H9 (cell line): ENCODE measurements at regions not wholly inside any gene's neighbourhood (a gene's known extent, or its start where the extent isn't known, plus 50 kb on each side); places are given as distances from the start of the nearest gene placed in this dataset.

ENCODE experiments used
- DNase-seq: peaks from one replicate; pipeline ENCODE4 v3.0.0-alpha.2; 2017
- H2AFZ ChIP-seq: one replicate; pipeline ENCODE4 v1.6.1; 2013; ENCODE audit warnings: mild to moderate bottlenecking, low read length, control low read depth, moderate library complexity
- H2AK5ac ChIP-seq: 2 replicates; pipeline ENCODE4 v1.6.1; 2013; ENCODE audit warnings: low read length, control low read depth, mixed read lengths; ENCODE audit not compliant: insufficient read length
- H2BK120ac ChIP-seq: one replicate; pipeline ENCODE4 v1.6.1; 2013; ENCODE audit warnings: low read depth, mild to moderate bottlenecking, low read length, control low read depth, inconsistent platforms; ENCODE audit not compliant: poor library complexity, severe bottlenecking
- H2BK12ac ChIP-seq: 2 replicates; pipeline ENCODE4 v1.6.1; 2013; ENCODE audit warnings: low read length, control low read depth, mixed read lengths, low read depth; ENCODE audit not compliant: insufficient read length
- H2BK15ac ChIP-seq: 2 replicates; pipeline ENCODE4 v1.6.1; 2013; ENCODE audit warnings: low read depth, low read length, control low read depth
- H2BK20ac ChIP-seq: one replicate; pipeline ENCODE4 v1.6.1; 2013; ENCODE audit warnings: low read depth, mild to moderate bottlenecking, low read length, control low read depth, inconsistent platforms; ENCODE audit not compliant: poor library complexity, severe bottlenecking
- H2BK5ac ChIP-seq: 2 replicates; pipeline ENCODE4 v1.6.1; 2013; ENCODE audit warnings: low read length, control low read depth, mixed read lengths; ENCODE audit not compliant: insufficient read length
- H3K14ac ChIP-seq: 2 replicates; pipeline ENCODE4 v1.6.1; 2013; ENCODE audit warnings: low read length, control low read depth; ENCODE audit not compliant: insufficient read depth
- H3K18ac ChIP-seq: 2 replicates; pipeline ENCODE4 v1.6.1; 2013; ENCODE audit warnings: low read depth, mild to moderate bottlenecking, mixed read lengths, low read length, control low read depth; ENCODE audit not compliant: insufficient read length
- H3K23ac ChIP-seq: 2 replicates; pipeline ENCODE4 v1.6.1; 2013; ENCODE audit warnings: low read length, control low read depth, mixed read lengths, low read depth; ENCODE audit not compliant: insufficient read length
- H3K23me2 ChIP-seq: 2 replicates; pipeline ENCODE4 v1.6.1; 2013; ENCODE audit warnings: low read depth, mild to moderate bottlenecking, mixed read lengths, low read length, control low read depth; ENCODE audit not compliant: insufficient read length, poor library complexity, severe bottlenecking
- H3K27ac ChIP-seq: 2 replicates; pipeline ENCODE4 v1.5.1; 2013; ENCODE audit warnings: low read length, control low read depth, mixed read lengths, low read depth; ENCODE audit not compliant: insufficient read length
- H3K27me3 ChIP-seq: 2 replicates; pipeline ENCODE4 v1.6.1; 2013; ENCODE audit warnings: low read length, control low read depth, inconsistent platforms; ENCODE audit not compliant: insufficient read depth
- H3K4ac ChIP-seq: 2 replicates; pipeline ENCODE4 v1.6.1; 2013; ENCODE audit warnings: low read depth, mild to moderate bottlenecking, control low read depth, inconsistent platforms, low read length, moderate library complexity
- H3K4me1 ChIP-seq: 2 replicates; pipeline ENCODE4 v1.6.1; 2013; ENCODE audit warnings: low read length, control low read depth, inconsistent platforms; ENCODE audit not compliant: insufficient read depth
- H3K4me2 ChIP-seq: 2 replicates; pipeline ENCODE4 v1.6.1; 2013; ENCODE audit warnings: low read length, control low read depth, mixed read lengths; ENCODE audit not compliant: insufficient read length, insufficient read depth
- H3K56ac ChIP-seq: 2 replicates; pipeline ENCODE4 v1.6.1; 2013; ENCODE audit warnings: low read depth, mild to moderate bottlenecking, mixed read lengths, low read length, control low read depth; ENCODE audit not compliant: insufficient read length
- H3K79me1 ChIP-seq: 2 replicates; pipeline ENCODE4 v1.6.1; 2013; ENCODE audit warnings: low read depth, mild to moderate bottlenecking, moderate library complexity, low read length, control low read depth, inconsistent platforms; ENCODE audit not compliant: insufficient read depth, poor library complexity, severe bottlenecking
- H3K79me2 ChIP-seq: 2 replicates; pipeline ENCODE4 v1.6.1; 2013; ENCODE audit warnings: low read length, control low read depth, inconsistent platforms; ENCODE audit not compliant: insufficient read depth
- H3K9ac ChIP-seq: 2 replicates; pipeline ENCODE4 v1.6.1; 2013; ENCODE audit warnings: low read length, control low read depth, mixed read lengths; ENCODE audit not compliant: insufficient read length; ENCODE audit errors: extremely low read depth
- H3K9me3 ChIP-seq: one replicate; pipeline ENCODE4 v1.6.1; 2013; ENCODE audit warnings: low read depth, low read length, inconsistent platforms; ENCODE audit not compliant: control insufficient read depth
- H3T11ph ChIP-seq: one replicate; pipeline ENCODE4 v1.6.1; 2013; ENCODE audit warnings: mild to moderate bottlenecking, low read length, control low read depth, inconsistent platforms
- H4K20me1 ChIP-seq: one replicate; pipeline ENCODE4 v1.6.1; 2013; ENCODE audit not compliant: control insufficient read depth, insufficient read length, insufficient read depth
- H4K5ac ChIP-seq: 2 replicates; pipeline ENCODE4 v1.6.1; 2013; ENCODE audit warnings: low read depth, mild to moderate bottlenecking, mixed read lengths, low read length, control low read depth; ENCODE audit not compliant: insufficient read length
- H4K8ac ChIP-seq: replicated peaks from 2 replicates; pipeline ENCODE4 v1.6.1; 2013; ENCODE audit warnings: low read length, control low read depth, mixed read lengths, low read depth; ENCODE audit not compliant: insufficient read length
- H4K91ac ChIP-seq: 2 replicates; pipeline ENCODE4 v1.6.1; 2013; ENCODE audit warnings: low read depth, mild to moderate bottlenecking, moderate library complexity, mixed read lengths, low read length, control low read depth; ENCODE audit not compliant: insufficient read length
- H3K27ac Mint-ChIP-seq, 3 experiments: 2 replicates in 2 of 3; 3 replicates in 1 of 3; pipeline ENCODE4 v1.8.0; 2020 to 2021; ENCODE audit warnings: mixed read lengths in 3 of 3, mild to moderate bottlenecking in 1 of 3, moderate library complexity in 1 of 3
- H3K27me3 Mint-ChIP-seq: 2 replicates; pipeline ENCODE4 v1.8.0; 2021; ENCODE audit warnings: low read depth, mild to moderate bottlenecking, moderate library complexity, mixed read lengths
- H3K36me3 Mint-ChIP-seq, 3 experiments: 2 replicates in 2 of 3; 3 replicates in 1 of 3; pipeline ENCODE4 v1.8.0; 2020 to 2021; ENCODE audit warnings: low read depth in 3 of 3, mixed read lengths in 3 of 3; ENCODE audit not compliant: insufficient read depth in 1 of 3
- H3K4me1 Mint-ChIP-seq, 2 experiments: 2 replicates each; pipeline ENCODE4 v1.8.0; 2020; ENCODE audit warnings: mixed read lengths in 2 of 2
- H3K4me3 Mint-ChIP-seq, 2 experiments: 2 replicates in 1 of 2; 3 replicates in 1 of 2; pipeline ENCODE4 v1.8.0; 2020 to 2021; ENCODE audit warnings: mild to moderate bottlenecking in 2 of 2, mixed read lengths in 2 of 2, moderate library complexity in 1 of 2
- H3K9me3 Mint-ChIP-seq, 2 experiments: 2 replicates in 1 of 2; 3 replicates in 1 of 2; pipeline ENCODE4 v1.8.0; 2020; ENCODE audit warnings: mild to moderate bottlenecking in 2 of 2, mixed read lengths in 2 of 2, moderate library complexity in 1 of 2
- TF ChIP-seq, protein P1 (sequence below): fragments of 200-600 bp; sonication (generic); conservative IDR thresholded peaks from 3 replicates; pipeline ENCODE4 v1.8.0; 2021; ENCODE audit warnings: antibody characterized with exemption, mild to moderate bottlenecking

DNA sequence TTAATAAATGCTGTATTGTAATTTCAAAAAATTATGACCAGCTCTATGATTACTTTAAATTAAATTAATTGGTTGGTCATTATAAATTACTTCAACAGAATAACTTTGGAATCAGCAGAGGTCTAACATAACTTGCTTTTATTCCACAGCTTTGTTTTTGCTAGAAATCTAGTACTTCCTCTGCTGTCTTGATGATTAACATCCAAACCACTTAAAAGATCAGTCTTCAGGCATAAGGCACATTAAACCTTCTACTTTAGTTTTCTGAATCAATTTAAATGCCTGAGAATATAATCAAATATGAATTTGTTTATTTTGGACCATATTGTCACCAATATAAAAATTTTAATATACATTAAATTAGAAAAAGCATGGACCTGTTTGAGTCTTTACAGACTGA is 465.3 kb downstream of the ARL4A start:
- no peak overlapping the region for H3K27ac ChIP-seq

More for the DNA sequence above, 465.3 kb downstream of the ARL4A start:
- no peak for DNase-seq
- no peak overlapping the region for H3K18ac ChIP-seq
- H2BK120ac ChIP-seq, result no peak overlapping the region
- no peaks in the 10 kb centered on the region for H3K79me1 ChIP-seq
- H3K4me1 ChIP-seq, result no peaks in the 10 kb centered on the region
- Mint-ChIP-seq H3K4me1 (peaks cover 0 to 3% of the 10 kb centered on the region in 2 experiments; a peak in 1 of 4 replicates), H3K36me3 (no peaks in the 10 kb centered on the region), H3K27ac (no peak overlapping the region), H3K9me3 (no peaks in the 10 kb centered on the region), H3K4me3 (no peak overlapping the region), H3K27me3 (no peaks in the 10 kb centered on the region)
- no peak overlapping the region for H2BK15ac ChIP-seq
- H3K56ac ChIP-seq, result no peak overlapping the region
- H3K27me3 ChIP-seq, result no peaks in the 10 kb centered on the region
- H2BK20ac ChIP-seq, result no peak overlapping the region
- no peak overlapping the region for H4K91ac ChIP-seq
- no peak overlapping the region for H2AK5ac ChIP-seq
- H3K23ac ChIP-seq, result no peak overlapping the region
- no peak overlapping the region for H3K14ac ChIP-seq
- TF ChIP-seq, protein P1, sequence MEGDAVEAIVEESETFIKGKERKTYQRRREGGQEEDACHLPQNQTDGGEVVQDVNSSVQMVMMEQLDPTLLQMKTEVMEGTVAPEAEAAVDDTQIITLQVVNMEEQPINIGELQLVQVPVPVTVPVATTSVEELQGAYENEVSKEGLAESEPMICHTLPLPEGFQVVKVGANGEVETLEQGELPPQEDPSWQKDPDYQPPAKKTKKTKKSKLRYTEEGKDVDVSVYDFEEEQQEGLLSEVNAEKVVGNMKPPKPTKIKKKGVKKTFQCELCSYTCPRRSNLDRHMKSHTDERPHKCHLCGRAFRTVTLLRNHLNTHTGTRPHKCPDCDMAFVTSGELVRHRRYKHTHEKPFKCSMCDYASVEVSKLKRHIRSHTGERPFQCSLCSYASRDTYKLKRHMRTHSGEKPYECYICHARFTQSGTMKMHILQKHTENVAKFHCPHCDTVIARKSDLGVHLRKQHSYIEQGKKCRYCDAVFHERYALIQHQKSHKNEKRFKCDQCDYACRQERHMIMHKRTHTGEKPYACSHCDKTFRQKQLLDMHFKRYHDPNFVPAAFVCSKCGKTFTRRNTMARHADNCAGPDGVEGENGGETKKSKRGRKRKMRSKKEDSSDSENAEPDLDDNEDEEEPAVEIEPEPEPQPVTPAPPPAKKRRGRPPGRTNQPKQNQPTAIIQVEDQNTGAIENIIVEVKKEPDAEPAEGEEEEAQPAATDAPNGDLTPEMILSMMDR, result no peak
- no peaks in the 10 kb centered on the region for H3K23me2 ChIP-seq
- no peak overlapping the region for H3K9ac ChIP-seq
- H4K8ac ChIP-seq, result no peak overlapping the region
- H3K9me3 ChIP-seq, result no peaks in the 10 kb centered on the region
- H3K79me2 ChIP-seq, result no peaks in the 10 kb centered on the region
- H4K20me1 ChIP-seq, result no peaks in the 10 kb centered on the region
- H3K4ac ChIP-seq, result no peak overlapping the region
- H2BK12ac ChIP-seq, result no peak overlapping the region
- H3K4me2 ChIP-seq, result no peak overlapping the region
- H3T11ph ChIP-seq, result no peak overlapping the region
- no peak overlapping the region for H4K5ac ChIP-seq
- H2AFZ ChIP-seq, result no peak overlapping the region
- H2BK5ac ChIP-seq, result no peak overlapping the region
